Cardiac muscle cell (in vitro differentiated cells and primary cell): ENCODE measurements at regions not wholly inside any gene's neighbourhood (a gene's known extent, or its start where the extent isn't known, plus 50 kb on each side); places are given as distances from the start of the nearest gene placed in this dataset.

Experiments
- DNase-seq, 2 donors: peaks; one replicate each; pipeline versions ENCODE4 v3.0.0 to v3.0.0-alpha.2; 2010 to 2017; ENCODE audit warnings: low read depth in 1 of 2, low spot score in 1 of 2
- H3K27ac ChIP-seq: fragments of 200-600 bp; sonication (generic); 2 replicates; pipeline ENCODE4 v1.5.1; 2016
- H3K27me3 ChIP-seq: fragments of 200-600 bp; sonication (generic); 2 replicates; pipeline ENCODE4 v1.6.0; 2016; ENCODE audit warnings: control low read depth
- H3K36me3 ChIP-seq: fragments of 200-600 bp; sonication (generic); 2 replicates; pipeline ENCODE4 v1.5.1; 2016; ENCODE audit warnings: control low read depth
- H3K4me1 ChIP-seq: fragments of 200-600 bp; sonication (generic); 2 replicates; pipeline ENCODE4 v1.8.1; 2017; ENCODE audit warnings: low read depth, mild to moderate bottlenecking, mixed run types
- H3K4me3 ChIP-seq: fragments of 200-600 bp; sonication (generic); 2 replicates; pipeline ENCODE4 v1.5.1; 2016; ENCODE audit warnings: mild to moderate bottlenecking
- H3K9me3 ChIP-seq: fragments of 200-600 bp; sonication (generic); 2 replicates; pipeline ENCODE4 v1.5.1; 2017; ENCODE audit warnings: low read depth, mild to moderate bottlenecking, control low read depth
- CTCF ChIP-seq: IDR thresholded peaks from 2 replicates; pipeline ENCODE4 v1.5.1; 2012; ENCODE audit warnings: low read depth, mild to moderate bottlenecking, low read length

- H3K27ac ChIP-seq = no peak overlapping the region
- H3K27me3 ChIP-seq = no peaks in the 10 kb centered on the region
- H3K4me3 ChIP-seq = no peak overlapping the region
- H3K4me1 ChIP-seq = no peaks in the 10 kb centered on the region
- no peaks in the 10 kb centered on the region for H3K9me3 ChIP-seq
- no peak for TF ChIP-seq CTCF
- no peak for DNase-seq
- H3K36me3 ChIP-seq = no peaks in the 10 kb centered on the region
Observed at GRCh38 chr16:77063676-77064016, 127.3 kb upstream of the MON1B start.

GRCh38 chr16:77064037-77064436, 127.0 kb upstream of the MON1B start:
- no peaks in the 10 kb centered on the region for H3K27me3 ChIP-seq
- no peaks in the 10 kb centered on the region for H3K9me3 ChIP-seq
- no peaks in the 10 kb centered on the region for H3K36me3 ChIP-seq
- no peak overlapping the region for H3K4me3 ChIP-seq
- H3K27ac ChIP-seq = no peak overlapping the region
- DNase-seq = no peak
- H3K4me1 ChIP-seq = no peaks in the 10 kb centered on the region
- TF ChIP-seq CTCF = no peak

- Histone ChIP-seq H3K36me3 (no peaks in the 10 kb centered on the region), H3K4me1 (no peaks in the 10 kb centered on the region), H3K9me3 (no peaks in the 10 kb centered on the region), H3K27ac (no peak overlapping the region), H3K4me3 (no peak overlapping the region), H3K27me3 (no peaks in the 10 kb centered on the region)
- DNase-seq = no peak
- TF ChIP-seq CTCF = no peak
Observed at GRCh38 chr16:77066896-77067496, 124.0 kb upstream of the MON1B start.

DNA sequence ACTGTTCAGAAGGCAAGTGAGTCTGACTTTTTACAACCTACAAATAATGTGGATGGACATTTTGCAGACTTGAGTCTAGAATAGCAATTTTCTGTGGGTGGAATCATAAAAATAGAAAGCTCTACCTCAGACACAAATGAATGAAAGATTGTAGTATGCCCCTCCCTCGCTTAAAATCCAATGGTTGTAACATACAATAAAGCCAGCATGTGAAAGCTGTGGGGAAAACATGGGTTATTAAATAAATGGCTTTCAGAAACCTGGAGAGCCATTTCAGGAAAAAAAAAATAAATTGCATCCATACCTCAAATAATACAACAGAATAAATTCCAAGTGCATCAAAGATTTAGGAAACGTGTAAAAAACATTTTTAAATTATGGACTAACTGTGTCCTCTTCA, 123.1 kb upstream of the MON1B start:
- H3K27me3 ChIP-seq = no peaks in the 10 kb centered on the region
- H3K9me3 ChIP-seq = no peaks in the 10 kb centered on the region
- TF ChIP-seq CTCF = no peak
- DNase-seq = no peak
- no peaks in the 10 kb centered on the region for H3K36me3 ChIP-seq
- no peaks in the 10 kb centered on the region for H3K4me1 ChIP-seq
- no peak overlapping the region for H3K27ac ChIP-seq
- no peak overlapping the region for H3K4me3 ChIP-seq

GRCh38 chr16:77068402-77068801, 122.6 kb upstream of the MON1B start:
- TF ChIP-seq CTCF = no peak
- H3K4me3 ChIP-seq = no peak overlapping the region
- no peaks in the 10 kb centered on the region for H3K9me3 ChIP-seq
- H3K4me1 ChIP-seq = no peaks in the 10 kb centered on the region
- no peaks in the 10 kb centered on the region for H3K36me3 ChIP-seq
- no peak for DNase-seq
- H3K27me3 ChIP-seq = no peaks in the 10 kb centered on the region
- no peak overlapping the region for H3K27ac ChIP-seq

- H3K9me3 ChIP-seq = no peaks in the 10 kb centered on the region
- H3K4me3 ChIP-seq = no peak overlapping the region
- H3K27me3 ChIP-seq = no peaks in the 10 kb centered on the region
- no peak for TF ChIP-seq CTCF
- no peaks in the 10 kb centered on the region for H3K36me3 ChIP-seq
- no peaks in the 10 kb centered on the region for H3K4me1 ChIP-seq
- DNase-seq = no peak
- no peak overlapping the region for H3K27ac ChIP-seq
Observed at GRCh38 chr16:77069929-77070328, 121.1 kb upstream of the MON1B start.
